Muscle layer of colon (tissue), 2 donors: ENCODE measurements at regions not wholly inside any gene's neighbourhood (a gene's known extent, or its start where the extent isn't known, plus 50 kb on each side); places are given as distances from the start of the nearest gene placed in this dataset.

Source experiments
- H3K27ac ChIP-seq: one replicate; pipeline ENCODE4 v1.7.0; 2013; ENCODE audit warnings: low read depth, mild to moderate bottlenecking, low read length, moderate library complexity
- H3K27me3 ChIP-seq, 2 donors: one replicate each; pipeline ENCODE4 v1.7.0; 2013; ENCODE audit warnings: low read length in 2 of 2, mild to moderate bottlenecking in 2 of 2; ENCODE audit not compliant: insufficient read depth in 2 of 2, control insufficient read depth in 1 of 2
- H3K36me3 ChIP-seq: one replicate; pipeline ENCODE4 v1.7.0; 2013; ENCODE audit warnings: mild to moderate bottlenecking, low read length; ENCODE audit not compliant: insufficient read depth
- H3K4me1 ChIP-seq: one replicate; pipeline ENCODE4 v1.7.0; 2013; ENCODE audit warnings: mild to moderate bottlenecking, low read length; ENCODE audit not compliant: insufficient read depth
- H3K4me3 ChIP-seq, 2 donors: one replicate each; pipeline ENCODE4 v1.7.0; 2013; ENCODE audit warnings: low read length in 2 of 2, low read depth in 1 of 2, mild to moderate bottlenecking in 1 of 2, moderate library complexity in 1 of 2
- H3K9ac ChIP-seq: one replicate; pipeline ENCODE4 v1.7.0; 2013; ENCODE audit warnings: low read length
- H3K9me3 ChIP-seq: one replicate; pipeline ENCODE4 v1.7.0; 2013; ENCODE audit warnings: mild to moderate bottlenecking, low read length
- donor health status: abdominal sarcoma.
- donor health status: Adenocarcinoma of cecum.

DNA sequence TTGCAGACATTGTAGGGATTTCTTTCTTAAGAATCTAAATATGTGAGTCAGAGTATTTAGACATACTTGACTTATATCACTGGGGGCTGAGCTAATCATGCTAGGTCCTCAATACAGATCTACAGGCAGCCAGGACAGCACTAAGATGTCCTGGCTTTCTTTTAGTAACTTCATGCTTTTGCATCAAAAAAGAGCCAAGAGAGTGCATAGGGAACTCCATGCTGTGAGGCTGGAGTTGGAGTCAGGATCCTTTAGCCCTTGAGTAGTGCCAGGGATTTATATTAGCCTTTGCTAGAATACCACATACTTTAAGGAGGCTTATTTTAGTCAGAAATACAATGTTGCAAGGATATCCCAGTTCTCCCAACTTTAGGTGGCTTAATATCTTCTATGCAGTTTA, 289.7 kb downstream of the CCDC85A start:
- H3K27ac ChIP-seq, result no peak overlapping the region
- H3K27me3 ChIP-seq, result no peaks in the 10 kb centered on the region
- no peak overlapping the region for H3K4me3 ChIP-seq
- H3K36me3 ChIP-seq, result no peaks in the 10 kb centered on the region
- no peaks in the 10 kb centered on the region for H3K9me3 ChIP-seq
- H3K4me1 ChIP-seq, result no peaks in the 10 kb centered on the region
- no peak overlapping the region for H3K9ac ChIP-seq

DNA sequence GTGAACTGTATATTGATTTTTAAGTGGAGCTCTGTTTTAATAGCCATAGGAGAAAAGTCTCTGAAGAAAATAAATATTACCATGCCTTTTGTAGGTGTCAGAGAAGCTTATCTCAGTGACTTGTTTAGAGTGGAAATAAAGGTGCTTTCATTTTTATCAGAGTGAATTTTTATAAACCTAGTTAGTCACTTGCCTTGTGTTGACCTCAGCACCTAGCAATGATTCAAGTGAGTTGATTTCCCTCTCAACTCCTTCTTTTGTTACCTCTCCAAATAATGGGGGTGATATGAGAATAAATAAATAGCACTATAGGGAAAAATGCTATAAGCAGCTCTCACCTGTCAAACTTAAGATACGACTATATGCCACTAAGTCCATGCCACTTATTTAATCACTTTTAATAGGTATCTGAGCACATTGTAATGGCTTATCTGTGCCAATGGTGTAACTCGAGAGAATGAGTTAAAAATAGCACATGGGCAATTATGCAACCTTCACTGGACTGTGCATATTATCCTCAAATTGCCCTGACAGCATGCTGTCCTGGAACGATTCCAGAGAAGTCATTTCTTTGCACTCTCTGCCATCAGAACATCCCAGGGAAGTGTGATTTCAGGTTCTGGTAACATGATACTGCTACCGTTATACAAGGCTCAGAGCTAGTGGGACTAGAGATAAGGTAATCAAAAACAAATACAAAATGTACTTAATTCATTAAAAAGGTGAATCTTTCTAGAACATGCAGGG, 290.8 kb downstream of the CCDC85A start:
- Histone ChIP-seq H3K27ac (no peak overlapping the region), H3K4me3 (no peak overlapping the region), H3K27me3 (no peaks in the 10 kb centered on the region), H3K9me3 (no peaks in the 10 kb centered on the region), H3K4me1 (no peaks in the 10 kb centered on the region), H3K9ac (no peak overlapping the region), H3K36me3 (no peaks in the 10 kb centered on the region)

- H3K27me3 ChIP-seq, result no peaks in the 10 kb centered on the region
- no peaks in the 10 kb centered on the region for H3K9me3 ChIP-seq
- H3K4me3 ChIP-seq, result no peak overlapping the region
- no peaks in the 10 kb centered on the region for H3K36me3 ChIP-seq
- H3K27ac ChIP-seq, result no peak overlapping the region
- no peaks in the 10 kb centered on the region for H3K4me1 ChIP-seq
- no peak overlapping the region for H3K9ac ChIP-seq
Measured at GRCh38 chr2:56475191-56475590, 291.4 kb downstream of the CCDC85A start.

GRCh38 chr2:56476509-56477071, 292.8 kb downstream of the CCDC85A start:
- Histone ChIP-seq H3K36me3 (no peaks in the 10 kb centered on the region), H3K9me3 (no peaks in the 10 kb centered on the region), H3K27me3 (no peaks in the 10 kb centered on the region), H3K9ac (no peak overlapping the region), H3K4me3 (no peak overlapping the region), H3K27ac (no peak overlapping the region), H3K4me1 (no peaks in the 10 kb centered on the region)

DNA sequence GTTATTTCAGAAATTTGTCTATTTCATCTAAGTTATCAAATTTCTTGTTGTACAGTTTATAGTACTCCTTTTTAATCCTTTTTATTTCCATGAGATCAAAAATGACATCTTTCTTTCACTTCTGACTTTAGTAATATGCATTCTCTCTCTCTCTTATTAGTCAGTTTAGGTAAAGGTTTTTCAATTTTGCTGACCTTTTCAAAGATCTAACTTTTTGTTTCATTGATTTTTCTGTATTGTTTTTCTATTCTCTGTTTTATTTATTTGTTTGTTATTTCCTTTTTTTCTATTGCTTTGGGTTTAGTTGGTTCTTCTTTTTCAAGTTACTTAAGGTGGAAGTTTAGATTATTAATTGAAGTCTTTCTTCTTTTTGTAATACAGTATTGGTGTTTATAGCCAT, 294.2 kb downstream of the CCDC85A start:
- H3K9me3 ChIP-seq, result no peaks in the 10 kb centered on the region
- no peak overlapping the region for H3K27ac ChIP-seq
- no peaks in the 10 kb centered on the region for H3K4me1 ChIP-seq
- no peak overlapping the region for H3K4me3 ChIP-seq
- no peak overlapping the region for H3K9ac ChIP-seq
- no peaks in the 10 kb centered on the region for H3K36me3 ChIP-seq
- no peaks in the 10 kb centered on the region for H3K27me3 ChIP-seq

GRCh38 chr2:56483081-56483480, 299.3 kb downstream of the CCDC85A start:
- Histone ChIP-seq H3K4me1 (no peaks in the 10 kb centered on the region), H3K27ac (no peak overlapping the region), H3K9ac (no peak overlapping the region), H3K27me3 (no peaks in the 10 kb centered on the region), H3K4me3 (no peak overlapping the region), H3K36me3 (no peaks in the 10 kb centered on the region), H3K9me3 (no peaks in the 10 kb centered on the region)

DNA sequence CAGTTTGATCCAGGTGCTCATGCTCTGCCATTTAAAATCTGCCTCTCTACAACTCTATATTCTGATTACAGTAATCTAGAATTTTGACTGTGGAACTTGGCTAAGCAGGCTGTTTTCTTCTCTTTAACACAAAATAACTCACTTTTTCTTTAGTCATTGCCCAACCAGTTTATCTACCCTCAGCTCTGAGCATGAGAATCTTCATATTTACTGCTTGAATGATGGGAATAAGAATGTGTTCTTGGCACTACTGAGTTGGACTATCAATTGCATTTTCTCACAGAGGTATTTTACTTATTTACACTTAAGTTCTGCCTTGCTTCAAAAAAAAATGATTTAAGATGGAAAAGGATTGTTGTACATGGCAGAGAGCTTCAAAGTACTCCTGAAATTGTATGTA, 301.1 kb downstream of the CCDC85A start:
- no peak overlapping the region for H3K9ac ChIP-seq
- H3K4me3 ChIP-seq, result no peak overlapping the region
- no peaks in the 10 kb centered on the region for H3K4me1 ChIP-seq
- H3K36me3 ChIP-seq, result no peaks in the 10 kb centered on the region
- H3K27me3 ChIP-seq, result no peaks in the 10 kb centered on the region
- no peaks in the 10 kb centered on the region for H3K9me3 ChIP-seq
- no peak overlapping the region for H3K27ac ChIP-seq

DNA sequence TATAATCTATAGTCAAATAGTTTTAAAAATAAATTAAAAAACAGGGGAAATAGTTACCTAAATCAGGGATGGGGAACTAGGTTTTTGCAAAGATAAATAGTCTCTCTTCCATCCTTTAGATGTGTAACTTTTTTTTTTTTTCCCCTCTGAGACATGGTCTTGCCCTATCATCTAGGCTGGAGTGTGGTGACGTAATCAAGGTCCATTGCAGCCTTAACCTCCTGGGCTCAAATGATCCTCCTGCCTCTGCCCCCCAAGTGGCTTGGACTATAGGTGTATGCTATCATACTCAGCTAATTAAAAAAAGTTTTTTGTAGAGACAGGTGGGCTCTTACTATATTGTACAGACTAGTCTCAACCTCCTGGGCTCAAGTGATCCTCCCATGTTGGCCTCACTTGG, 316.5 kb downstream of the CCDC85A start:
- no peak overlapping the region for H3K4me3 ChIP-seq
- no peaks in the 10 kb centered on the region for H3K9me3 ChIP-seq
- H3K27ac ChIP-seq, result no peak overlapping the region
- no peak overlapping the region for H3K9ac ChIP-seq
- no peaks in the 10 kb centered on the region for H3K36me3 ChIP-seq
- no peaks in the 10 kb centered on the region for H3K27me3 ChIP-seq
- H3K4me1 ChIP-seq, result no peaks in the 10 kb centered on the region

- no peaks in the 10 kb centered on the region for H3K9me3 ChIP-seq
- no peaks in the 10 kb centered on the region for H3K27me3 ChIP-seq
- H3K9ac ChIP-seq, result no peak overlapping the region
- H3K4me1 ChIP-seq, result no peaks in the 10 kb centered on the region
- no peak overlapping the region for H3K27ac ChIP-seq
- H3K4me3 ChIP-seq, result no peak overlapping the region
- no peaks in the 10 kb centered on the region for H3K36me3 ChIP-seq
Measured at GRCh38 chr2:56502616-56503015, 318.8 kb downstream of the CCDC85A start.

GRCh38 chr2:56505885-56506284, 322.1 kb downstream of the CCDC85A start:
- no peaks in the 10 kb centered on the region for H3K9me3 ChIP-seq

GRCh38 chr2:56508662-56509061, 324.9 kb downstream of the CCDC85A start:
- no peak overlapping the region for H3K27ac ChIP-seq
- no peak overlapping the region for H3K4me3 ChIP-seq
- H3K9me3 ChIP-seq, result no peaks in the 10 kb centered on the region
- H3K9ac ChIP-seq, result no peak overlapping the region
- no peaks in the 10 kb centered on the region for H3K36me3 ChIP-seq
- no peaks in the 10 kb centered on the region for H3K4me1 ChIP-seq
- no peaks in the 10 kb centered on the region for H3K27me3 ChIP-seq

More at GRCh38 chr2:56505885-56506284, 322.1 kb downstream of the CCDC85A start:
- Histone ChIP-seq H3K4me3 (no peak overlapping the region), H3K27me3 (no peaks in the 10 kb centered on the region), H3K27ac (no peak overlapping the region), H3K4me1 (no peaks in the 10 kb centered on the region), H3K36me3 (no peaks in the 10 kb centered on the region), H3K9ac (no peak overlapping the region)

DNA sequence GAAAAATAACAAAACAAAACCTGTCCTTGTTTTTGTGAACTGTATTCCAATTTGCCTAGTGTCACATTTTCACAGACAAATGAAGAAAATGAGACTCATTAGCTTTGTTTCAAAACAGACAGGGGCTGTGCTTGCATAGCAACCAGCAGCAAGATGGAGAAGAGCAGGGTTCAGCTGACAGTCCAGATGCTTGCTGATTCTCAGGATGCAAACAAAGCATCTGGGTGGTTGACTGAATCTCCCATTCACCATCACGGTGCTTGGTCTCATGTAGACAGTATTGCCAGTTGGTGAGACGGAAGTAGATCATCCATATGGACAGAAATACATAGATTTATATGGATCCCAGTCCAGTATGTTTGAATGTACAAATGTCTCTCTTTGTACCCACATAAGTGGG, 326.8 kb downstream of the CCDC85A start:
- no peak overlapping the region for H3K9ac ChIP-seq
- H3K9me3 ChIP-seq, result no peaks in the 10 kb centered on the region
- no peaks in the 10 kb centered on the region for H3K36me3 ChIP-seq
- H3K4me3 ChIP-seq, result no peak overlapping the region
- no peaks in the 10 kb centered on the region for H3K4me1 ChIP-seq
- no peaks in the 10 kb centered on the region for H3K27me3 ChIP-seq
- H3K27ac ChIP-seq, result no peak overlapping the region
